ENCODE measurements at regions not wholly inside any gene's neighbourhood (a gene's known extent, or its start where the extent isn't known, plus 50 kb on each side); places are given as distances from the start of the nearest gene placed in this dataset.

DNA sequence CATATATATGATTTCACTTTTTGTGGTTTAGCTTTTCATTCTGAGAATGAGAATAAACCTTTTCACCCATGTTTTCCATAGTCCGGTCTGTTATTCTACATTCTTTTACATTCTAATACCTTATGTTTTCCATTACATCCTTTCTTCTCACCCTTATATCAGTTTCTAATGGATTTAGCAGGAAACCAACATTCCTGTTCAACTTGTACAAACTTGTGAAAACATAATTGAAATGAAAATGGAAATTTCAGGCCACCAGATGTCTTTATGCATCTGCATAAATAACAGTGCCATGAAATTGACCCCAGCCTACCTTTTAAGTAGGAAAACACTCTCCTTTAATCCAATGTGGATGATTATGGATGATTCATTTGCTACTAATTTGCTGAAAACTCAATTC lies 494.8 kb upstream of the ZFP42 start:
- TF ChIP-seq, protein P1, sequence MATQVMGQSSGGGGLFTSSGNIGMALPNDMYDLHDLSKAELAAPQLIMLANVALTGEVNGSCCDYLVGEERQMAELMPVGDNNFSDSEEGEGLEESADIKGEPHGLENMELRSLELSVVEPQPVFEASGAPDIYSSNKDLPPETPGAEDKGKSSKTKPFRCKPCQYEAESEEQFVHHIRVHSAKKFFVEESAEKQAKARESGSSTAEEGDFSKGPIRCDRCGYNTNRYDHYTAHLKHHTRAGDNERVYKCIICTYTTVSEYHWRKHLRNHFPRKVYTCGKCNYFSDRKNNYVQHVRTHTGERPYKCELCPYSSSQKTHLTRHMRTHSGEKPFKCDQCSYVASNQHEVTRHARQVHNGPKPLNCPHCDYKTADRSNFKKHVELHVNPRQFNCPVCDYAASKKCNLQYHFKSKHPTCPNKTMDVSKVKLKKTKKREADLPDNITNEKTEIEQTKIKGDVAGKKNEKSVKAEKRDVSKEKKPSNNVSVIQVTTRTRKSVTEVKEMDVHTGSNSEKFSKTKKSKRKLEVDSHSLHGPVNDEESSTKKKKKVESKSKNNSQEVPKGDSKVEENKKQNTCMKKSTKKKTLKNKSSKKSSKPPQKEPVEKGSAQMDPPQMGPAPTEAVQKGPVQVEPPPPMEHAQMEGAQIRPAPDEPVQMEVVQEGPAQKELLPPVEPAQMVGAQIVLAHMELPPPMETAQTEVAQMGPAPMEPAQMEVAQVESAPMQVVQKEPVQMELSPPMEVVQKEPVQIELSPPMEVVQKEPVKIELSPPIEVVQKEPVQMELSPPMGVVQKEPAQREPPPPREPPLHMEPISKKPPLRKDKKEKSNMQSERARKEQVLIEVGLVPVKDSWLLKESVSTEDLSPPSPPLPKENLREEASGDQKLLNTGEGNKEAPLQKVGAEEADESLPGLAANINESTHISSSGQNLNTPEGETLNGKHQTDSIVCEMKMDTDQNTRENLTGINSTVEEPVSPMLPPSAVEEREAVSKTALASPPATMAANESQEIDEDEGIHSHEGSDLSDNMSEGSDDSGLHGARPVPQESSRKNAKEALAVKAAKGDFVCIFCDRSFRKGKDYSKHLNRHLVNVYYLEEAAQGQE (IDR thresholded peaks at IDR 0.05; ENCODE audit: insufficient replicate concordance, low read depth): no peak
- TF ChIP-seq, protein P2, sequence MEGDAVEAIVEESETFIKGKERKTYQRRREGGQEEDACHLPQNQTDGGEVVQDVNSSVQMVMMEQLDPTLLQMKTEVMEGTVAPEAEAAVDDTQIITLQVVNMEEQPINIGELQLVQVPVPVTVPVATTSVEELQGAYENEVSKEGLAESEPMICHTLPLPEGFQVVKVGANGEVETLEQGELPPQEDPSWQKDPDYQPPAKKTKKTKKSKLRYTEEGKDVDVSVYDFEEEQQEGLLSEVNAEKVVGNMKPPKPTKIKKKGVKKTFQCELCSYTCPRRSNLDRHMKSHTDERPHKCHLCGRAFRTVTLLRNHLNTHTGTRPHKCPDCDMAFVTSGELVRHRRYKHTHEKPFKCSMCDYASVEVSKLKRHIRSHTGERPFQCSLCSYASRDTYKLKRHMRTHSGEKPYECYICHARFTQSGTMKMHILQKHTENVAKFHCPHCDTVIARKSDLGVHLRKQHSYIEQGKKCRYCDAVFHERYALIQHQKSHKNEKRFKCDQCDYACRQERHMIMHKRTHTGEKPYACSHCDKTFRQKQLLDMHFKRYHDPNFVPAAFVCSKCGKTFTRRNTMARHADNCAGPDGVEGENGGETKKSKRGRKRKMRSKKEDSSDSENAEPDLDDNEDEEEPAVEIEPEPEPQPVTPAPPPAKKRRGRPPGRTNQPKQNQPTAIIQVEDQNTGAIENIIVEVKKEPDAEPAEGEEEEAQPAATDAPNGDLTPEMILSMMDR (IDR thresholded peaks at IDR 0.05; ENCODE audit: insufficient read depth, low read length): no peak
- TF ChIP-seq GABPA (IDR thresholded peaks at IDR 0.05; ENCODE audit: low read depth) (no peak), POLR2AphosphoS5 (IDR thresholded peaks at IDR 0.05; ENCODE audit: low read depth) (no peak)
